ENCODE measurements at regions not wholly inside any gene's neighbourhood (a gene's known extent, or its start where the extent isn't known, plus 50 kb on each side); places are given as distances from the start of the nearest gene placed in this dataset.

- TF ChIP-seq POLR2A (IDR thresholded peaks at IDR 0.05; ENCODE audit: low read depth), result no peak
- no peak for TF ChIP-seq CTCF (IDR thresholded peaks at IDR 0.05)
- TF ChIP-seq EP300 (IDR thresholded peaks at IDR 0.05), result no peak
- no peak for TF ChIP-seq POLR2AphosphoS5 (IDR thresholded peaks at IDR 0.05)
Observed at GRCh38 chr11:105449100-105449734, 160.7 kb upstream of the GRIA4 start.

Measured in esophagus muscularis mucosa (tissue), 4 donors.